Rectal smooth muscle tissue (tissue), 1 donor: ENCODE measurements at regions not wholly inside any gene's neighbourhood (a gene's known extent, or its start where the extent isn't known, plus 50 kb on each side); places are given as distances from the start of the nearest gene placed in this dataset.

Experiments used
- H3K27ac ChIP-seq: one replicate; pipeline ENCODE4 v1.7.0; 2013; ENCODE audit warnings: low read depth, low read length, inconsistent platforms
- H3K27me3 ChIP-seq: one replicate; pipeline ENCODE4 v1.7.0; 2013; ENCODE audit warnings: low read length; ENCODE audit not compliant: control insufficient read depth, insufficient read depth
- H3K36me3 ChIP-seq: one replicate; pipeline ENCODE4 v1.7.0; 2013; ENCODE audit warnings: low read length; ENCODE audit not compliant: control insufficient read depth, insufficient read depth
- H3K4me1 ChIP-seq: one replicate; pipeline ENCODE4 v1.7.0; 2013; ENCODE audit warnings: low read length; ENCODE audit not compliant: control insufficient read depth, insufficient read depth
- H3K4me3 ChIP-seq: one replicate; pipeline ENCODE4 v1.7.0; 2013; ENCODE audit warnings: low read length
- H3K9ac ChIP-seq: one replicate; pipeline ENCODE4 v1.7.0; 2013; ENCODE audit warnings: low read length

DNA sequence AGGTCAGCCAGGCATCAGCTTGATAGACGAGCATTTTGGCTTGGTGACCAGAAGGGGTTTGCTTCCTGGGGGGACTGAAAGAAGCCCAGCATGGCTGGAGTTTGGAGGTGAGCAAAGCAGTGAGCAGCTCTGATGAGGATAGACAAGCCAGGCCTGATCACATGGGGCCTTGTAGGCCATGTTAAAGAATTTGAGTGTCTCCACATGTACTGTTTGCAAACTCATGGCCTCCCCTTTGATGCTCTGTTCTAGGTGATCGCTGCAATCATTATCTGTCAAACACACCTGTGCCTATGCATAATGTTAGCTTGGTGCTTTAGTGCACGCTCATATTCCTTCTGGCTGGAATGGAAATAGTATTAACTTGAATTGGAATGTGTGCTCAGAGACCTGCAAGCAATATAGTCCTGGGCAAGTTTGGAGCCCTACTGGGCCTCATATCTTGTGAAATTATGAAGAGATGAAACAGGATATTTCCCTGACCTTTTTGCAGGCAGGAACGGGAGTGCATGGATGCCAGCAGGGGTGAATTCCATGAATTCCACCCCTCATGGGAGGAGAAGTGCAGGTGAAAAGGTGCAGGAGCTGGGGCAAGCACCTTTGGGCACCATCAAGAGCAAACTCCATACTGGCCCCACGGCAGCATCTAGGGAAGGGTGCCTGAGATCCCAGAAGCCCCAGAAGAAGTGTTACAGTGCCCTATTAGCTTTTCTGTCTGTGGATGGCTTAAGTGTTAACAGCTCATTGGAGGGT, 480.5 kb downstream of the EPM2A start:
- no peaks in the 10 kb centered on the region for H3K27me3 ChIP-seq
- no peaks in the 10 kb centered on the region for H3K36me3 ChIP-seq
- no peak overlapping the region for H3K27ac ChIP-seq
- H3K9ac ChIP-seq: no peak overlapping the region
- H3K4me3 ChIP-seq: no peak overlapping the region
- no peaks in the 10 kb centered on the region for H3K4me1 ChIP-seq

DNA sequence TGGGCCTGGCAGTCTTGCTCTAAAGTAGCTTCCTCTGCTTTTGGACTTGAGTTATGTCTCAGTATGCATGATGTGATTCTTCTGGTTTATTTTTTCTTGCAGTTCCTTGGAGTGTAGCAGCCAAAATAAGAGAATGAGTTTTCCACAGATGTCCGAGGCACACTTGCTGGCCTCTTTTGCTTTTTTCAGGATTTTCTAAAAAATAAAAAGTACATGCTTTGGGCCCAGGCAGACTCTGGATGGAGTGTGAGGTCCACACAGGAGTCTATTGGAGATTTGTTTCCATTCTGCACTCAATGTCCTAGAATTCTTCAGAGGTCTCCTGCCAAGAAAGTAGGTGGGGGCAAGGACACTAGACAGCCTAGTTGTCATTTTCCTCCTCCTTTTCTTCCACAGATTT, 477.6 kb downstream of the EPM2A start:
- no peaks in the 10 kb centered on the region for H3K27me3 ChIP-seq
- H3K4me3 ChIP-seq: no peak overlapping the region
- no peak overlapping the region for H3K27ac ChIP-seq
- no peak overlapping the region for H3K9ac ChIP-seq
- H3K36me3 ChIP-seq: no peaks in the 10 kb centered on the region
- no peaks in the 10 kb centered on the region for H3K4me1 ChIP-seq

- no peaks in the 10 kb centered on the region for H3K36me3 ChIP-seq
- no peaks in the 10 kb centered on the region for H3K4me1 ChIP-seq
- H3K4me3 ChIP-seq: no peak overlapping the region
- H3K27ac ChIP-seq: no peak overlapping the region
- no peak overlapping the region for H3K9ac ChIP-seq
- H3K27me3 ChIP-seq: no peaks in the 10 kb centered on the region
Measured at GRCh38 chr6:145258122-145258521, 477.2 kb downstream of the EPM2A start.

GRCh38 chr6:145260484-145261175, 474.7 kb downstream of the EPM2A start:
- H3K4me1 ChIP-seq: no peaks in the 10 kb centered on the region
- no peaks in the 10 kb centered on the region for H3K27me3 ChIP-seq
- no peaks in the 10 kb centered on the region for H3K36me3 ChIP-seq
- H3K4me3 ChIP-seq: no peak overlapping the region
- H3K9ac ChIP-seq: no peak overlapping the region
- H3K27ac ChIP-seq: no peak overlapping the region

DNA sequence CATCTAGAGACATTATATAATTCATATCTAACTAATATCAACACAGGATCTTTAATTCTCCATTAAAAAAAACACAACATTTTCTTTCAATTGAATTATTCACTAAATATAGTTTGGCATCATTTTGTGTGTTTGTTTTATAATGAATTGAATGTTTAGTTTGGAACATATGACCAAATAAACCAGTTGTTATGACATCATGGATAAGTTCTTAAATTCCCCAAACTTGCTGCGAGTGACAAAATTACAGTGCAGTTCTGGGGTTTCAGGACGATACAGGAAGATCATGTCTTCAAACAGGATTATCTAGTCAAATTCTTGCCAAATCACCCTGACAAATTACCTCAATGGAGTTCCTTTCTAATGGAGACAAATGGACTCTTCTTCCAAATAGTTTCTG, 473.6 kb downstream of the EPM2A start:
- no peaks in the 10 kb centered on the region for H3K27me3 ChIP-seq
- H3K36me3 ChIP-seq: no peaks in the 10 kb centered on the region
- H3K4me1 ChIP-seq: no peaks in the 10 kb centered on the region
- H3K27ac ChIP-seq: no peak overlapping the region
- no peak overlapping the region for H3K4me3 ChIP-seq
- H3K9ac ChIP-seq: no peak overlapping the region

DNA sequence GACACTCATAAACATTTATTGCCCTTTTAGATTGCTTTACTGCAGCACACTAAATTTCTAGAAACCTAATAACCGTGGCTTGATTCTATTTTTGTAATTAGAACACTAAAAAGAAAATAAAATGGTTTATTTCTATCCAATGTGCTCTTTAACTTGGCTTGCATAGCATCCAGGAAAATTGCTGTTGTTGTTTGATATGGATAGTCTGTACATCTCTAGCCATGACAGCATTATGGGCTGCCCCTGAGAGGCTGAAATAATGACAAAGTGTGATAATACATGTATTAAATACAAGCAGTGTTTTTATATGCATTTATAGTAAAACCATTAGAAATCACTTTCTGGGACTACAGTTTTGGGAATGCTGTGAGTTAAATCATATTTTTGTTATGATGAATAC, 472.5 kb downstream of the EPM2A start:
- no peaks in the 10 kb centered on the region for H3K36me3 ChIP-seq
- no peaks in the 10 kb centered on the region for H3K4me1 ChIP-seq
- H3K4me3 ChIP-seq: no peak overlapping the region
- no peaks in the 10 kb centered on the region for H3K27me3 ChIP-seq
- H3K27ac ChIP-seq: no peak overlapping the region
- no peak overlapping the region for H3K9ac ChIP-seq

DNA sequence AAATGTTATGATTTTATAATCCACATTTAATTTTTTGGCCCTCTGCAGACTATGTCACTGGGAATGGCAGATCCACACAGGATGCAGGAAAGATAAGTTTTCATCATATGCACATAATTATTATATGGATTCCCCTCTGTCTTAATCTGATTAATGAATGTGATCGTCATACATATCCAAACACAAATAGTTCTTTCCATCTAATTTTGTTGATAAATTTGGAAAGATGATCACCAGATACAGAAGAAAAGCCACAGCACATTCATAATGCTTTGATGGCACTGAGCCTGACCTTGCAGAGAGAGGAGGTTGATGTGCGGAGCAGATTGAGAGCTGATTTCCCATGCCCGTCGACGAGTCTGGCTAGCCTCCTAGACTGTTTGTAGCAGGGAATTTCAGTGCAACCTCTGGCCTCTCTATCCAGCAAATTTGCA, 471.5 kb downstream of the EPM2A start:
- Histone ChIP-seq H3K4me3 (no peak overlapping the region), H3K9ac (no peak overlapping the region), H3K4me1 (no peaks in the 10 kb centered on the region), H3K36me3 (no peaks in the 10 kb centered on the region), H3K27me3 (no peaks in the 10 kb centered on the region), H3K27ac (no peak overlapping the region)

DNA sequence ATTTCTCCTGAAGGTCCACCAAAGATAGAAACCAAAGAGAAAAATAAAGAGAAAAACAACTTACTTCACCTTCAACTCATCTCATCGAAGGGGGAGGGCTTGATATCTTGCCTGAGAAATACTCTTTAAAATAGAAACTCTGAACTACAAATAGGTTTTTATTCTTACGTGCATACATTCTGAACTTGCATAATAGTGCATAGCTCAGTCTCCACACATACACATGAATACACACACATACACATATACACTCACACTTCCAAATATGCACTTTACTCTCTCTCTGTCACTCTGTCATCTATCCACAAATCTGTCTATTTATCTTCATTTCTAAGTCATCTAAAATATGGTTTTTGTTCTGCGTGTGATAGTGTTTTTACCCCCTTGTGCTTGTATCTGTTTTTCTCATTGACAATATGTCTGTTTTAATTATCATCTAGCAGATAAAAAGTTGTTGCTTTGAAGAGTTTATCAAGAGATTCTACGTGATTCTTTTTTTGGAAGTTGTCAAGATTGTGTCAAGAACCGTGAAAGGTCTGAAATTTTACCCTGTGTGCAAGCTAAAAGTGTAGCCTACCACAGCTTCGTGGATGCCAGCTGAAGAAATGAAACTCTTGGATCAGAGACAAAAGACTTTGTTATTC, 468.8 kb downstream of the EPM2A start:
- no peaks in the 10 kb centered on the region for H3K36me3 ChIP-seq
- H3K9ac ChIP-seq: no peak overlapping the region
- H3K4me1 ChIP-seq: no peaks in the 10 kb centered on the region
- H3K4me3 ChIP-seq: no peak overlapping the region
- H3K27ac ChIP-seq: no peak overlapping the region
- H3K27me3 ChIP-seq: no peaks in the 10 kb centered on the region

- no peaks in the 10 kb centered on the region for H3K27me3 ChIP-seq
- no peak overlapping the region for H3K9ac ChIP-seq
- no peak overlapping the region for H3K4me3 ChIP-seq
- no peaks in the 10 kb centered on the region for H3K4me1 ChIP-seq
- no peaks in the 10 kb centered on the region for H3K36me3 ChIP-seq
- no peak overlapping the region for H3K27ac ChIP-seq
Measured at GRCh38 chr6:145267076-145267867, 468.0 kb downstream of the EPM2A start.

- no peaks in the 10 kb centered on the region for H3K36me3 ChIP-seq
- no peak overlapping the region for H3K4me3 ChIP-seq
- no peak overlapping the region for H3K9ac ChIP-seq
- H3K27ac ChIP-seq: no peak overlapping the region
- no peaks in the 10 kb centered on the region for H3K4me1 ChIP-seq
- H3K27me3 ChIP-seq: no peaks in the 10 kb centered on the region
Measured at GRCh38 chr6:145270464-145270863, 464.9 kb downstream of the EPM2A start.

DNA sequence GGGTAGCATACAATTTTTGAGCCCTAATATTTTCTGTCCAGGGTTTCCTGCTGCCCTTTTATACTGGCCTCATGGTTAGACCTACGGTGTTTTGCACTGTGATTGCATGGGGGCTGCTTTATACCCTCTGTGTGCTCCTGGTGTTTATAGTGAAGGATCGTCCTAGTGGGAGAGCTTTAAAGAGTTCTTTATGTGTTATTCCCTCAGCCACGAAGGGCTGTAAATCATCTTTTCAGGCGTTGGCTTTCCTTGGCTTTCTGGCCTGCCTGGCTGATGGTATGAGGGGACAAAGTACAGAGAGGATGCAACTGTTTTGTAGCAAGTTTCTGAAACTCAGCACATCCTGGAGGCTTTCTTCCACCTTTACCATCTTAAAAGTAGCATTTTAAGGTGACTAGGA, 464.3 kb downstream of the EPM2A start:
- Histone ChIP-seq H3K4me3 (no peak overlapping the region), H3K9ac (no peak overlapping the region), H3K27me3 (no peaks in the 10 kb centered on the region), H3K4me1 (no peaks in the 10 kb centered on the region), H3K36me3 (no peaks in the 10 kb centered on the region), H3K27ac (no peak overlapping the region)

GRCh38 chr6:145271577-145271976, 463.7 kb downstream of the EPM2A start:
- Histone ChIP-seq H3K9ac (no peak overlapping the region), H3K4me1 (no peaks in the 10 kb centered on the region), H3K27ac (no peak overlapping the region), H3K4me3 (no peak overlapping the region), H3K36me3 (no peaks in the 10 kb centered on the region), H3K27me3 (no peaks in the 10 kb centered on the region)
